Adrenal gland (tissue), 9 donors: ENCODE measurements at regions not wholly inside any gene's neighbourhood (a gene's known extent, or its start where the extent isn't known, plus 50 kb on each side); places are given as distances from the start of the nearest gene placed in this dataset.
A peak's percentile ranks its signal among the peaks of the same experiment; 100 is the strongest.

ENCODE experiments used
- DNase-seq, 7 donors: peaks; one replicate each; pipeline ENCODE4 v3.0.0-alpha.2; 2019 to 2020
- H3K27ac ChIP-seq, 5 donors: fragments of 200-600 bp; sonication (generic) in 4 of 5; 1 replicate in 3 of 5; 2 replicates in 2 of 5; pipeline versions ENCODE4 v1.5.1 to v1.8.0; 2016 to 2020; ENCODE audit warnings: mild to moderate bottlenecking in 1 of 5
- H3K27me3 ChIP-seq: fragments of 200-600 bp; 2 replicates; pipeline ENCODE4 v1.8.0; 2021
- H3K36me3 ChIP-seq, 2 donors: fragments of 200-600 bp; replicated peaks in 1 of 2; 1 replicate in 1 of 2; 2 replicates in 1 of 2; pipeline versions ENCODE4 v1.5.1 to v1.8.0; 2018 to 2022
- H3K4me1 ChIP-seq, 2 donors: fragments of 200-600 bp; replicated peaks in 1 of 2; 1 replicate in 1 of 2; 2 replicates in 1 of 2; pipeline versions ENCODE4 v1.5.1 to v1.8.0; 2018 to 2021
- H3K4me3 ChIP-seq, 4 donors: fragments of 200-600 bp; sonication (generic) in 3 of 4; one replicate each; pipeline ENCODE4 v1.5.1; 2016 to 2018
- H3K9me3 ChIP-seq, 3 donors: fragments of 200-600 bp; sonication (generic) in 1 of 3; replicated peaks in 1 of 3; 1 replicate in 2 of 3; 2 replicates in 1 of 3; pipeline versions ENCODE4 v1.5.1 to v1.8.0; 2016 to 2021
- CTCF ChIP-seq, 6 experiments: fragments of 450-650 bp in 4 of 6; fragments of 200-600 bp in 2 of 6; sonication (generic) in 1 of 6; IDR thresholded peaks; 1 replicate in 5 of 6; 2 replicates in 1 of 6; pipeline versions ENCODE4 v1.5.1 to v1.8.0; 2016 to 2021; ENCODE audit warnings: antibody characterized with exemption in 6 of 6, mild to moderate bottlenecking in 2 of 6, moderate library complexity in 1 of 6
- POLR2A ChIP-seq, 2 donors: fragments of 450-650 bp; IDR thresholded peaks; one replicate each; pipeline ENCODE4 v1.6.1; 2017; ENCODE audit warnings: antibody characterized with exemption in 2 of 2, mild to moderate bottlenecking in 2 of 2, moderate library complexity in 1 of 2
- WGBS, 4 donors: extraction: QIAGEN DNeasy Blood & Tissue Kit in 2 of 4; methylation state at CpG; one replicate each; pipeline versions ENCODE4 v1.1.5 to v1.1.7; 2013 to 2017; 5-methylcytosine and 5-hydroxymethylcytosine counted together
- intact Hi-C, 2 donors: fragments of 100-400 bp; cut with DNase I; formaldehyde crosslinking; loops; one replicate each; pipeline versions ENCODE4 v1.14.1 to v1.15.0; 2022 to 2023
- donor health status: healthy with polysubstance abuse.
- donor health status: Bipolar disorder and iron deficiency.
- donor health status: DM: yes; HTN: yes; CAD: no.
- donor health status: DM: no; HTN: no; CAD: no.
- donor health status: DM: no; HTN: no; CAD: no.

DNA sequence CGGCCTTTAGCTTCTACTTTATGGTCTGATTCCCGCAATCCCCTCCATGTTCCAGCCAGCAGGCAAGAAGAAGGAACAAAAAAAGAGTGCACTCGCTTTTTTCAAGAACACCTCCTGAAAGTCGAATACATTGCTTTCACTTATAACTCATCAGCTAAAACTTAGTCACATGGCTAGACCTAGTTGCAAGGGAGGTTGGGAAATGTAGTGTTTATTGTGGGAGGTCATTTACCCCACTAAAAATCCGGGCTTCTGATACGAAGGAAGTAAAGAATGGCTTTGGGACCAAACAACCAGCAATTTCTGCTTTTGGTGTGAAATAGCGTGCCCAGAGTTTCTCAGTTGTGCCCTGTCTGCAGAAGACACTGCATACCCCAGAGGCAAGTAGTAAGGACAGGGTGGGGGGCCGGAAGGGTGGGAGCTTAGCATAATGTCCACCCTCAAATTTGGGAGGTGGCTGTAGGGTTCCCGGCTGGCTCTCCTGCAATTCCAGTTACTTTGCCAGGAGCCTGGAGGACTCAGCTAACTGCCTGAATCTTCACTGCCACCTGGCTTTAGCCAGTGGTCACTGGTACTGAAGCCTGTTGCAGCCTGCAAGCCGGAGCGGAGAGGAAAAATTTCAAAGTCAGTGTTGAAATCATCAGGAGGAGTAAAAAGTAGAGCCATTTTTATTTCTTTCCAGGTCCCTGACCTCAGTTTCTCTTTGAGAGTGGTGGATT lies 57.7 kb upstream of the F3 start:
- Histone ChIP-seq H3K9me3 (no peaks in the 10 kb centered on the region), H3K4me3 (no peak overlapping the region), H3K36me3 (no peaks in the 10 kb centered on the region), H3K27me3 (no peaks in the 10 kb centered on the region), H3K27ac (peak overlapping the region in 1 of 5 donors; percentile 54), H3K4me1 (no peaks in the 10 kb centered on the region)
- peak; percentile 47 to 77 (median 71) for TF ChIP-seq CTCF (IDR thresholded peaks at IDR 0.05)
- TF ChIP-seq POLR2A (IDR thresholded peaks at IDR 0.05): no peak
- peak; percentile 59 to 87 (median 75) for DNase-seq
- intact Hi-C loops: loop anchor here (5.0 to 10.0 kb wide), 2 partner anchors 62 to 206 kb away; no protein-coding TSS in a partner anchor
- WGBS, 4 donors: 58 to 65% (median 64%) methylated on average over 10 to 11 of the region's 11 CpGs

DNA sequence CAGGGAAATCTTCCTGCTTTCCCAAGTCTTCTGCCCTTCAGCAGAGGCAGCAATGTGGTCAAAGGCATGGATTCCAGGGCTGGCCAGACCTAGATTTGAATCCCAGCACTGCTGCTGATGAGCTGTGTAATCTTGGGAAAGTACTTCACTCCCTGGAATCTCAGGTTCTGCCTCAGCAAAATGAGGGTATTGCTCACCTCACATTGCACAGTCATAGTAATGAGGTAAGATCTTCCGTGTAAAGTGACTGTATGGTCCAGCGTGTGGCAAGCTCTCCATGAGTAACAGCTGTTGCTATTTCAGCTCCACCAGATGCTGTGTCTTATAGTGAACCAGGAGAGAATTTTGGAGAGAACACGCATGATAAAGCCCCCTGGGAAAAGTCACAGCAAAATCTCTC lies 56.1 kb upstream of the F3 start:
- DNase-seq: peak in 1 of 7 donors; percentile 28
- no peaks in the 10 kb centered on the region for H3K27me3 ChIP-seq
- H3K36me3 ChIP-seq: no peaks in the 10 kb centered on the region
- TF ChIP-seq POLR2A (IDR thresholded peaks at IDR 0.05): no peak
- no peak for TF ChIP-seq CTCF (IDR thresholded peaks at IDR 0.05)
- no peaks in the 10 kb centered on the region for H3K9me3 ChIP-seq
- intact Hi-C loops: loop anchor here (5.0 to 10.0 kb wide), 2 partner anchors 60 to 207 kb away; no protein-coding TSS in a partner anchor
- 85 to 91% (median 88%) methylated on average over 3 of the region's 3 CpGs for WGBS, 4 donors
- H3K27ac ChIP-seq: no peak overlapping the region
- peaks cover 0 to 9% of the 10 kb centered on the region in 2 donors for H3K4me1 ChIP-seq
- no peak overlapping the region for H3K4me3 ChIP-seq

DNA sequence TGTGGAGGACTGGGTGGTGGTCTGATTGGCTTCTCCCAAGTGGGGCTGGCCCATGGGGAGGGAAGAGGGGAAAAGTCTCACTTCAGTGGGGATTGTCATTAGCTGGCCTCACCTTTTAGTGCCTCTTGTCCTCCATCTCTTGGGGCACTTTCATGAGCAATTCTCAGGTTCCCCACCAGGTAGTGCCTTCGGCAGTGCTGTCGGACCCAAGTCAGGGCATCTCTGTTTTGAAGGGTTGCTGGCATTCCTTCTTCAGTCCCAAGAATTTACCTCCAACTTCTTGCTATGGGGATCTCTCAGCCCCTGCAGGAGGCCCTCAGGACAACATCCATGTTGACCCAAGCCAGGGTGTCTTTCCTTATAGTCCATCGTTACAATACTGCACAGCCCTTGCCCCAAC lies 54.7 kb upstream of the F3 start:
- WGBS, 4 donors: 97 to 100% (median 99%) methylated on average over 1 to 3 of the region's 3 CpGs
- intact Hi-C loops: loop anchor here (5.0 to 10.0 kb wide), 2 partner anchors 59 to 209 kb away; no protein-coding TSS in a partner anchor
- no peak overlapping the region for H3K27ac ChIP-seq
- H3K27me3 ChIP-seq: no peaks in the 10 kb centered on the region
- no peak overlapping the region for H3K4me3 ChIP-seq
- TF ChIP-seq CTCF (IDR thresholded peaks at IDR 0.05) (no peak), POLR2A (IDR thresholded peaks at IDR 0.05) (no peak)
- H3K4me1 ChIP-seq: peaks cover 4 to 19% of the 10 kb centered on the region in 2 donors
- H3K36me3 ChIP-seq: no peaks in the 10 kb centered on the region
- peak in 1 of 7 donors; percentile 28 for DNase-seq
- H3K9me3 ChIP-seq: no peaks in the 10 kb centered on the region

DNA sequence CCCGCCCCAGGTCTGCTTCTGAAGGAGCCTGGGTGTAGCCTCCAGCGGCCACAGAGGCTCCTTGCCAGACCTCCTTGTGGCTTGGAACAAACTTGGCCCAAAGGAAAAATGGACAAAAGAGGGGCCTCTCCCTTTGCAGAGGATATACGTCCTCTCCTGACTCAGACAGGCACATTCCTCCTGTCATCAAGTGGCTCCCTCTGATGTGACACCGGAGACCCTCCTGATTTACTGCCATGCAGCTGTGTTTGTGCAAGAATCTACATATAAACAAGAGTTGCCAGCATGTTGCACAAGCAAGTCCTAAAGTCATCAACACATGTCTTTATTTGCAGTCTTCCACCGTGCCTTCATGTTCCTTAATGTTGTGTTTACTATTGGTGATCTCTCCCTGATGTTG lies 54.1 kb upstream of the F3 start:
- Histone ChIP-seq H3K9me3 (no peaks in the 10 kb centered on the region), H3K4me3 (no peak overlapping the region), H3K27ac (no peak overlapping the region), H3K4me1 (peaks cover 10 to 25% of the 10 kb centered on the region in 2 donors), H3K27me3 (no peaks in the 10 kb centered on the region), H3K36me3 (no peaks in the 10 kb centered on the region)
- DNase-seq: peak in 1 of 7 donors; percentile 34
- TF ChIP-seq CTCF (IDR thresholded peaks at IDR 0.05) (no peak), POLR2A (IDR thresholded peaks at IDR 0.05) (no peak)
- intact Hi-C loops: loop anchor here (5.0 to 10.0 kb wide), 2 partner anchors 58 to 209 kb away; no protein-coding TSS in a partner anchor
- WGBS, 4 donors: 69 to 82% (median 76%) methylated on average over 3 to 5 of the region's 5 CpGs
